Prostate gland (tissue), 2 donors: ENCODE measurements at regions not wholly inside any gene's neighbourhood (a gene's known extent, or its start where the extent isn't known, plus 50 kb on each side); places are given as distances from the start of the nearest gene placed in this dataset.

Source experiments
- DNase-seq: peaks from one replicate; pipeline ENCODE4 v3.0.0-alpha.2; 2019; ENCODE audit warnings: low spot score
- H3K27ac ChIP-seq, 2 donors: fragments of 200-600 bp; sonication (generic); 2 replicates each; pipeline ENCODE4 v1.5.1; 2017 to 2019
- H3K27me3 ChIP-seq: fragments of 200-600 bp; sonication (generic); replicated peaks from 2 replicates; pipeline ENCODE4 v1.5.1; 2019; ENCODE audit not compliant: insufficient read depth
- H3K36me3 ChIP-seq, 2 donors: fragments of 200-600 bp; sonication (generic); 1 replicate in 1 of 2; 2 replicates in 1 of 2; pipeline versions ENCODE4 v1.5.1 to v1.8.1; 2017 to 2019
- H3K4me1 ChIP-seq: fragments of 200-600 bp; sonication (generic); replicated peaks from 2 replicates; pipeline ENCODE4 v1.5.1; 2019
- H3K4me3 ChIP-seq, 2 donors: fragments of 200-600 bp; sonication (generic); 2 replicates each; pipeline ENCODE4 v1.5.1; 2017 to 2019
- H3K9me3 ChIP-seq: fragments of 200-600 bp; sonication (generic); 2 replicates; pipeline ENCODE4 v1.5.1; 2017
- CTCF ChIP-seq, 4 experiments: fragments of 200-600 bp in 2 of 4; fragments of 450-650 bp in 2 of 4; sonication (generic) in 2 of 4; IDR thresholded peaks; 1 replicate in 3 of 4; 2 replicates in 1 of 4; pipeline ENCODE4 v1.5.1; 2016 to 2019; ENCODE audit warnings: antibody characterized with exemption in 4 of 4, mild to moderate bottlenecking in 2 of 4, moderate library complexity in 2 of 4
- POLR2A ChIP-seq: fragments of 450-650 bp; IDR thresholded peaks from one replicate; pipeline ENCODE4 v1.6.1; 2016; ENCODE audit warnings: antibody characterized with exemption, mild to moderate bottlenecking
- POLR2AphosphoS5 ChIP-seq: sonication (generic); formaldehyde crosslinking; IDR thresholded peaks from one replicate; pipeline ENCODE4 v1.6.1; 2017; ENCODE audit warnings: antibody characterized with exemption
- WGBS: methylation state at CpG from one replicate; pipeline ENCODE4 v1.1.5; 2018; 5-methylcytosine and 5-hydroxymethylcytosine counted together
- intact Hi-C: fragments of 100-400 bp; cut with DNase I; formaldehyde crosslinking; loops from one replicate; pipeline ENCODE4 v1.14.2; 2022

DNA sequence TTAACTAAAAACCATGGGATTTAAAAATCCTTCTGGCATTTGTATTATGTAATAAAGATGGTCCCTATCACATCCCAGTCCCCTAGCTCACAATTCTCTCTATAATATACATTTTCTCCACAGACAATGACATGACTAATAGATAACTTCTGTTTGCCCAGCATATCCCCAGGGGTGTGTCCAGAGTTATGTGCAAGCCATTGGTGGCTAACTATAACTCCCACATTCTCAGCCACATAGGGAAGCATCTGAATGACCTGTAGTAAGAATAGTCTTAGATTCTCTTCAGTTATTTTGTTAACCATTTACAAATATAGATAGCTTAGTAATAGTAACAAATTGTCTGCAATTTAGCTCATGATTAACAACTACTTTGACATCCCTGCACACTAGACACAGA is 52.2 kb upstream of the RBSN start:
- no peaks in the 10 kb centered on the region for H3K4me1 ChIP-seq
- H3K36me3 ChIP-seq, result no peaks in the 10 kb centered on the region
- no peak for DNase-seq
- H3K27me3 ChIP-seq, result no peaks in the 10 kb centered on the region
- no peaks in the 10 kb centered on the region for H3K9me3 ChIP-seq
- no peak overlapping the region for H3K4me3 ChIP-seq
- no peak overlapping the region for H3K27ac ChIP-seq
- TF ChIP-seq CTCF (IDR thresholded peaks at IDR 0.05), result no peak
- intact Hi-C loops, result no loop called here

DNA sequence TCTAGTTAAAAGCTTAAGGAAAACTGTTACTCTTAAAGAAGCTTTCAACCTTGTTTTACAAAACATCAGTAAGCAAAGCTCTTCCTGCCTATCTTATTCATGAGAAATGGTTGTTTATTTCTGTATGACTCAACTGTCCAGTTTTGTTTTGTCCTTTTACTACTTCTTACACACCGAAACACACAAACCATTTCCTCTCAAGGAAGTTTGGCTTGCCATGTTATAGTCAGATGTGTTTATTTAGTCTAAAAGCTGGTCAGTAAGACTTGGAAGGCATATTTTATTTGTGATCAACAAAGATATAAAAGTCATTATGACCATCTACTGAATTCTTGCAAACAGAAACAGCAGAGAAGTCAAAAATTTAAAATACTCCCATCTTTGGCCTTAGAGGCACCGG is 53.2 kb upstream of the RBSN start:
- no peaks in the 10 kb centered on the region for H3K27me3 ChIP-seq
- no peaks in the 10 kb centered on the region for H3K9me3 ChIP-seq
- H3K4me1 ChIP-seq, result no peaks in the 10 kb centered on the region
- H3K36me3 ChIP-seq, result no peaks in the 10 kb centered on the region
- no peak for TF ChIP-seq CTCF (IDR thresholded peaks at IDR 0.05)
- no peak for TF ChIP-seq POLR2A
- peak; percentile 10 for TF ChIP-seq POLR2AphosphoS5
- DNase-seq, result no peak
- 45% methylated on average over 2 of the region's 2 CpGs for WGBS
- H3K27ac ChIP-seq, result no peak overlapping the region
- no peak overlapping the region for H3K4me3 ChIP-seq
- intact Hi-C loops, result no loop called here

DNA sequence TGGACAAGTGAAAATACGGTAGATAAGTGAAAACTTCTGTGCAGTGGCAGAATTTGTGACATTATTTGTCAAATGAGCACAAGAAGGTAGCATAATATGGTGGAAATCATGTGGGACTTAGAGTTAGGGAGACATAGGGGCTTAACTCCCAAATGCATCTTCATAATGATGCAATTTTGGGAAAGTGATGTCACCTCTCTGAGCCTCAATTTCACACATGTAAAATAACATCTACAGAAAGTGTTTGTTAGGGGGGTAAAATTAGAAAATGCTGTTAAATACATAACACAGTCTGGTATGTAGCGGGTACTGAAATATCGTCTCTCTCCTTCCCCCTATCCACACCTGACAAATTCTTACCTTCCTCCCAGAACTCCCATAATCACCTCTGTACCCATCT is 52.9 kb upstream of the CAPN7 start:
- TF ChIP-seq POLR2AphosphoS5, result no peak
- TF ChIP-seq CTCF (IDR thresholded peaks at IDR 0.05), result no peak
- no peak for TF ChIP-seq POLR2A
- intact Hi-C loops, result no loop called here
- Histone ChIP-seq H3K9me3 (no peaks in the 10 kb centered on the region), H3K4me1 (no peaks in the 10 kb centered on the region), H3K27ac (no peak overlapping the region), H3K36me3 (no peaks in the 10 kb centered on the region), H3K4me3 (no peak overlapping the region), H3K27me3 (no peaks in the 10 kb centered on the region)
- DNase-seq, result no peak
- WGBS, result 92% methylated on average over 3 of the region's 3 CpGs

GRCh38 chr3:15154326-15154725 is 51.7 kb upstream of the CAPN7 start:
- WGBS, result 70% methylated on average over 2 of the region's 2 CpGs
- H3K27ac ChIP-seq, result no peak overlapping the region
- DNase-seq, result no peak
- intact Hi-C loops, result no loop called here
- TF ChIP-seq POLR2A (no peak), CTCF (IDR thresholded peaks at IDR 0.05) (no peak), POLR2AphosphoS5 (no peak)
- H3K9me3 ChIP-seq, result no peaks in the 10 kb centered on the region
- no peaks in the 10 kb centered on the region for H3K27me3 ChIP-seq
- no peak overlapping the region for H3K4me3 ChIP-seq
- H3K36me3 ChIP-seq, result no peaks in the 10 kb centered on the region
- H3K4me1 ChIP-seq, result no peaks in the 10 kb centered on the region

DNA sequence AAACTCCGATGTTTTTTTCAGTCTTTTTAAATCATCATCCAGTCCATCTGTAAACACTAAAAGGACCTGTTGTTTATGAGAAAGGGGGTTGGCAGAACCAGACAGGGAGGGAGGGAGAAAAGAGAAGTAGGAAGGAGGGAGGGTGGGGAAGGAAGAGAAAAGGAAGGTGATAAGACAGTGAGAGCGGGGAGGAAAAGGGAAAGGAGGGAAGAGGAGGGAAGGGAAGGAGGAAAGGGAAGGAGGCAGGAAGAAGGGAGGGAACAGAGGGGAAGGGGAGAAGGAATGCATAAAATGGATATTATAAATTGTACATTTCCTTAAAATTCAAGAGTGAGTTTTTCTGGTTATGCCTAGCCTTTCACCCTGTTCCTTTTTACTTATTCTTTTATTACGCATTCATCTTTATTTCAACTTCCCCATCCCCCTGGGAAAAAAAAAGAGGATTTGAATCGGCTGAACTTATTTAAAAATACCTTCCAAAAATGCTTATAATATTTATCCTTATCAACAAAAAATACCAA is 50.1 kb upstream of the CAPN7 start:
- no peak for DNase-seq
- TF ChIP-seq POLR2AphosphoS5, result no peak
- TF ChIP-seq POLR2A, result no peak
- TF ChIP-seq CTCF (IDR thresholded peaks at IDR 0.05), result no peak
- Histone ChIP-seq H3K4me1 (no peaks in the 10 kb centered on the region), H3K27ac (no peak overlapping the region), H3K36me3 (no peaks in the 10 kb centered on the region), H3K4me3 (no peak overlapping the region), H3K9me3 (no peaks in the 10 kb centered on the region), H3K27me3 (no peaks in the 10 kb centered on the region)
- 66% methylated on average over 4 of the region's 4 CpGs for WGBS
- intact Hi-C loops, result no loop called here
